OCI-LY7 (cell line): ENCODE measurements at regions not wholly inside any gene's neighbourhood (a gene's known extent, or its start where the extent isn't known, plus 50 kb on each side); places are given as distances from the start of the nearest gene placed in this dataset.

Experiments
- BruUV-seq: library from RNA; stranded (reverse); fragments of 400-500 nt; replicated peaks from 2 replicates; lab custom pipeline; 2021; lab: Mats Ljungman, UMichigan
- CTCF ChIA-PET: fragments of 300-600 bp; sonication (Branson Sonifier 250); formaldehyde crosslinking; loops from one replicate; lab custom pipeline; 2022; ENCODE audit warnings: antibody characterized with exemption; ENCODE audit not compliant: unreplicated experiment; lab: Charles Lee
- POLR2A ChIA-PET: fragments of 300-600 bp; sonication (Branson Sonifier 250); formaldehyde crosslinking; loops from one replicate; lab custom pipeline; 2022; ENCODE audit warnings: antibody characterized with exemption; lab: Charles Lee
- DNase-seq: peaks from one replicate; pipeline ENCODE4 v3.0.0-alpha.2; 2015; ENCODE audit warnings: low spot score
- H2AFZ ChIP-seq: fragments of 200-600 bp; sonication (generic), shearing (Covaris generic); 2 replicates; pipeline ENCODE4 v1.6.1; 2014; ENCODE audit warnings: mild to moderate bottlenecking, antibody characterized with exemption, low read length, moderate library complexity
- H3K27ac ChIP-seq: fragments of 200-600 bp; sonication (generic); 2 replicates; pipeline ENCODE4 v1.5.1; 2014; ENCODE audit warnings: mixed run types, low read depth, mild to moderate bottlenecking, moderate library complexity, low read length, inconsistent platforms; ENCODE audit not compliant: poor library complexity, severe bottlenecking
- H3K36me3 ChIP-seq: fragments of 200-600 bp; sonication (generic); 2 replicates; pipeline ENCODE4 v1.6.1; 2014; ENCODE audit warnings: mild to moderate bottlenecking, antibody characterized with exemption, low read length, moderate library complexity, mixed read lengths; ENCODE audit not compliant: insufficient read depth
- H3K4me1 ChIP-seq: fragments of 200-600 bp; sonication (generic); 2 replicates; pipeline ENCODE4 v1.5.1; 2014; ENCODE audit warnings: mild to moderate bottlenecking, low read length; ENCODE audit not compliant: insufficient read depth, poor library complexity, severe bottlenecking
- H3K4me2 ChIP-seq: fragments of 200-600 bp; sonication (generic); 2 replicates; pipeline ENCODE4 v1.6.1; 2014; ENCODE audit warnings: mild to moderate bottlenecking, low read length
- H3K4me3 ChIP-seq: fragments of 200-600 bp; sonication (generic); 2 replicates; pipeline ENCODE4 v1.5.1; 2014; ENCODE audit warnings: mild to moderate bottlenecking, low read depth, low read length; ENCODE audit not compliant: poor library complexity, severe bottlenecking
- H3K79me2 ChIP-seq: fragments of 200-600 bp; sonication (generic); 2 replicates; pipeline ENCODE4 v1.6.1; 2016; ENCODE audit warnings: low read depth, mild to moderate bottlenecking, low read length, moderate library complexity, mixed read lengths; ENCODE audit not compliant: insufficient read depth
- H3K9me2 ChIP-seq: fragments of 200-600 bp; sonication (generic); 2 replicates; pipeline ENCODE4 v1.6.1; 2016; ENCODE audit warnings: mild to moderate bottlenecking, low read length, mixed read lengths; ENCODE audit not compliant: insufficient read depth
- H3K9me3 ChIP-seq: fragments of 200-600 bp; sonication (generic); 2 replicates; pipeline ENCODE4 v1.6.1; 2014; ENCODE audit warnings: mild to moderate bottlenecking, mixed run types, low read length, mixed read lengths
- H4K20me1 ChIP-seq: fragments of 200-600 bp; sonication (generic); 2 replicates; pipeline ENCODE4 v1.6.1; 2014; ENCODE audit warnings: mild to moderate bottlenecking, antibody characterized with exemption, low read length, moderate library complexity, mixed read lengths; ENCODE audit not compliant: insufficient read depth
- EZH2phosphoT487 ChIP-seq: fragments of 200-600 bp; sonication (generic); IDR thresholded peaks from 2 replicates; pipeline ENCODE4 v1.6.1; 2018; ENCODE audit warnings: low read depth, borderline replicate concordance, mild to moderate bottlenecking, mixed run types, antibody characterized with exemption, low read length, moderate library complexity, mixed read lengths
- intact Hi-C: fragments of 100-400 bp; cut with micrococcal nuclease; formaldehyde crosslinking; loops from one replicate; pipeline ENCODE4 v1.10.0; 2022; ENCODE audit not compliant: unreplicated experiment
- TF ChIP-seq, protein P1 (sequence below): fragments of 200-600 bp; sonication (generic); conservative IDR thresholded peaks from 2 replicates; pipeline ENCODE4 v1.5.1; 2014; ENCODE audit warnings: mild to moderate bottlenecking, antibody characterized with exemption, low read length, moderate library complexity, mixed read lengths

DNA sequence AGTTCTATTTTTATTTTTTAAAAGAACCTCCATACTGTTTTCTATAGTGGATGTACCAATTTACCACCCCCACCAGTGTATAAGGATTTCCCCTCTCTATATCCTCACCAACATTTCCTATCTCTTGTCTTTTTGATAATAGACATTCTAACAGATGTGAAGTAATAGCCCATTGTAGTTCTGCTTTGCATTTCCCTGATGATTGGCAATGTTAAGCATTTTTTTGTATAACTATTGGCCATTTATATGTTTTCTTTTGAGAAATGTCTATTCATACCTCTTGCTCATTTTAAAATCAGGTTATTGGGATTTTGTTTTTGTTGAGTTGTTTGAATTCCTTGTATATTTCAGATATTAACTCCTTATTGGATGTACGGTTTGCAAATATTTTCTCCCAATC lies 251.1 kb upstream of the HTR2C start:
- no peaks in the 10 kb centered on the region for H3K79me2 ChIP-seq
- H3K36me3 ChIP-seq = no peaks in the 10 kb centered on the region
- no peaks in the 10 kb centered on the region for H3K9me2 ChIP-seq
- no peaks in the 10 kb centered on the region for H3K9me3 ChIP-seq
- H3K4me3 ChIP-seq = no peak overlapping the region
- intact Hi-C loops = no loop called here
- no TSS peak for BruUV-seq
- DNase-seq = no peak
- H2AFZ ChIP-seq = no peak overlapping the region
- no peak for TF ChIP-seq EZH2phosphoT487
- TF ChIP-seq, protein P1, sequence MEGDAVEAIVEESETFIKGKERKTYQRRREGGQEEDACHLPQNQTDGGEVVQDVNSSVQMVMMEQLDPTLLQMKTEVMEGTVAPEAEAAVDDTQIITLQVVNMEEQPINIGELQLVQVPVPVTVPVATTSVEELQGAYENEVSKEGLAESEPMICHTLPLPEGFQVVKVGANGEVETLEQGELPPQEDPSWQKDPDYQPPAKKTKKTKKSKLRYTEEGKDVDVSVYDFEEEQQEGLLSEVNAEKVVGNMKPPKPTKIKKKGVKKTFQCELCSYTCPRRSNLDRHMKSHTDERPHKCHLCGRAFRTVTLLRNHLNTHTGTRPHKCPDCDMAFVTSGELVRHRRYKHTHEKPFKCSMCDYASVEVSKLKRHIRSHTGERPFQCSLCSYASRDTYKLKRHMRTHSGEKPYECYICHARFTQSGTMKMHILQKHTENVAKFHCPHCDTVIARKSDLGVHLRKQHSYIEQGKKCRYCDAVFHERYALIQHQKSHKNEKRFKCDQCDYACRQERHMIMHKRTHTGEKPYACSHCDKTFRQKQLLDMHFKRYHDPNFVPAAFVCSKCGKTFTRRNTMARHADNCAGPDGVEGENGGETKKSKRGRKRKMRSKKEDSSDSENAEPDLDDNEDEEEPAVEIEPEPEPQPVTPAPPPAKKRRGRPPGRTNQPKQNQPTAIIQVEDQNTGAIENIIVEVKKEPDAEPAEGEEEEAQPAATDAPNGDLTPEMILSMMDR = no peak
- CTCF ChIA-PET = no interaction called here
- POLR2A ChIA-PET = no interaction called here
- no peak overlapping the region for H3K27ac ChIP-seq
- no peaks in the 10 kb centered on the region for H3K4me1 ChIP-seq
- H3K4me2 ChIP-seq = no peak overlapping the region
- no peaks in the 10 kb centered on the region for H4K20me1 ChIP-seq

DNA sequence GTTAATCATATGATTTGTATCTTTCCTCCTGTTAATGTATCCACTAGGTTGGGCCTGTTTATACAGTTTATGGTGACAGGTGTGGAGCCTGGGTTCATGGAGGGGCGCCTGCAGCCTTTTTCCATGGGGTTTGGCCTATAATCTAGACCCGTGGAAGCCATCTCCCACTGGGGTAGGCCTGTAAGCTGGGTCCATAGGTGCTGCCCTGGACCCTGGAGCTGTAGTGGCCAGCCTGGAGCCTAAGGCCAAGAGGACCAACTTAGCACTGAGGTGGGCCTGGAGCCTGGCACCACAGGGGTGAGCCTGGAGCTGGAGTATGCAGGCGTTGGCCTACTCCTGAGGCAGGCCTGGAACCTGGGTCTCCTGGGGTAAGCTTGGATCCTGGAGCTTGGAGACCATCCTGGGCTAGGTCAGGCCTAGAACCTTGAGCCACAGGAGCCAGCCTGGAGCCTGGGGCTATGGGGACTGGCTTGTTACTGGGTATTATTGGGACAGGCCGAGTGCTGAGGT lies 249.4 kb upstream of the HTR2C start:
- Histone ChIP-seq H3K36me3 (no peaks in the 10 kb centered on the region), H3K4me2 (no peak overlapping the region), H3K9me2 (no peaks in the 10 kb centered on the region), H2AFZ (no peak overlapping the region), H3K4me3 (no peak overlapping the region), H3K9me3 (no peaks in the 10 kb centered on the region), H3K27ac (no peak overlapping the region), H3K79me2 (no peaks in the 10 kb centered on the region), H4K20me1 (no peaks in the 10 kb centered on the region), H3K4me1 (no peaks in the 10 kb centered on the region)
- no peak for DNase-seq
- ChIA-PET CTCF (no interaction called here), POLR2A (no interaction called here)
- BruUV-seq = no TSS peak
- intact Hi-C loops = no loop called here
- no peak for TF ChIP-seq EZH2phosphoT487
- TF ChIP-seq, protein P1 = no peak

DNA sequence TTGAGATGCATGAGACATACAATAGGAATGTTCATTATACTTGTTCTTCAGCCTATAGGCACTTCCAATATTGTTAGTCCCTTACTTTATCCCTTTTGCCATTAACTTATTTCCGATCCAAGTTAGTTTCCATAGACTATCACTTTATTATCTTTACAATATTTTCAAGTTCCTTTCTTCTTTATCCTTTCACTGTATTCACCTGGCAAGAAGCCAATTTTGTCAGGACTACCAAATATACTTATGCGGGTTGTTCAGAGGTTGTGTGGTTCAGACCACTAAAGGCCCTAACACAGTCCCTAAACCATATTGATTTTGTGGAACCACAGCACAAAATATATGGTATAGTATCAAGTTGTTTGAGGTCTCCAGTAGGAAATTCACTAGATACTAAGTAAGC lies 245.0 kb upstream of the HTR2C start:
- H3K4me2 ChIP-seq = no peak overlapping the region
- no peak for DNase-seq
- H3K36me3 ChIP-seq = no peaks in the 10 kb centered on the region
- CTCF ChIA-PET = no interaction called here
- H4K20me1 ChIP-seq = no peaks in the 10 kb centered on the region
- H3K9me2 ChIP-seq = no peaks in the 10 kb centered on the region
- no peaks in the 10 kb centered on the region for H3K79me2 ChIP-seq
- no peak for TF ChIP-seq EZH2phosphoT487
- TF ChIP-seq, protein P1 = no peak
- BruUV-seq = no TSS peak
- no peak overlapping the region for H3K4me3 ChIP-seq
- no peaks in the 10 kb centered on the region for H3K4me1 ChIP-seq
- no peak overlapping the region for H2AFZ ChIP-seq
- H3K27ac ChIP-seq = no peak overlapping the region
- no peaks in the 10 kb centered on the region for H3K9me3 ChIP-seq
- intact Hi-C loops = no loop called here
- POLR2A ChIA-PET = no interaction called here
